NCI-H69 (cell line): ENCODE measurements at regions not wholly inside any gene's neighbourhood (a gene's known extent, or its start where the extent isn't known, plus 50 kb on each side); places are given as distances from the start of the nearest gene placed in this dataset.

Experiments used
- DNase-seq: peaks from one replicate; lab custom pipeline; 2025; lab: John Stamatoyannopoulos, UW

DNA sequence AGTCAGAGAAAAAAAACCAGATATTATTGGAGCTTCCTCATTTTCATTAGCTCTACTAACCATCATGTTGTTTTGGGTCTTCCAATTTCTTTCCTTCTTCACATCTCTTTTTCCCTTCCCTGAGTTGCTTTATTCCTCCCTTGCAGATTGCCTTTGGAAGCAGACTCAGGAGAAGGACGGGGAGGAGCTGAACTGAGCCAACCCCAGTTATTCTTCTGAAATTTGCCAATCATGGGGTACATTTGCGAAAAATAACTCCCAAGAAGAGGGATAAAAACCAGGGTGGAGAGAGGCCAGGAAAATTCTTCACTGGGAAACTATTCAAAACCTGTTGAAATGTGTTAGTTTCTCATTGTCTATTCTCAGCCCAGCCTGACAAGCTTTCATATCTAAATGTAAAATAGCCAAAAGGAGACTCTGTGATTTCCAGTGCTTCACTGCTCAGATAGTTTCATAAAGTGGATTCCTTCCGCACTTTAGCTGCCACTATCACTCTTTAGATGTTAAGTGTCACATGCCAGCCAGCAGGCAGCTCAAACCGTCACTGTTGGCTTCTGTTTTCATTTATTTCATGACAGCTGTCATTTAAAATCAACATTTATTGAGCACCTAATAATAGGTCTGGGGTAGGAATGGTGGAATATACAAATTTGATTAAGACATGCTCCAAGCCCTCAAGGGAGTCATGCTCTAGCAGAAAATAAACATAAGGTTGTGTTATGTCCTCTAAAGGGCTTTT is 204.5 kb downstream of the SREK1 start:
- DNase-seq = no peak

DNA sequence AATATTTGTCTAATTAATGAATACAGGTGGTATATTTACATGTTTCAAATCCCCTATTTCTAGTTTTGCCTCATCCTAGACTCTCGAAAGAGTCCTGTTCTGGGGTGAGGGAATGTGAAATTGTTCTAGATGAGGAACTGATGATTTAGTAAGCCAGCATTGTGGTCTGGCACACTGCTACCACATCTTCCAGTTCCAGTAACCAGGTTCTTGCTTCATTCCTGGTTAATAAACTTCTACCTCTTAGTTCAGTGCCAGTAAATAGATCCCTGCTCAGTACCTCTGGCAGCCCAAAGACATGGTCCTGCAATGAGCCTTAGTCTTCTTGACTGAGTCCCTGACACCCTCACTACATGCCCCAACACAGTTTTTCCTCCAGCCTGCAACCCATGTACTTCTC is 207.7 kb downstream of the SREK1 start:
- no peak for DNase-seq

DNA sequence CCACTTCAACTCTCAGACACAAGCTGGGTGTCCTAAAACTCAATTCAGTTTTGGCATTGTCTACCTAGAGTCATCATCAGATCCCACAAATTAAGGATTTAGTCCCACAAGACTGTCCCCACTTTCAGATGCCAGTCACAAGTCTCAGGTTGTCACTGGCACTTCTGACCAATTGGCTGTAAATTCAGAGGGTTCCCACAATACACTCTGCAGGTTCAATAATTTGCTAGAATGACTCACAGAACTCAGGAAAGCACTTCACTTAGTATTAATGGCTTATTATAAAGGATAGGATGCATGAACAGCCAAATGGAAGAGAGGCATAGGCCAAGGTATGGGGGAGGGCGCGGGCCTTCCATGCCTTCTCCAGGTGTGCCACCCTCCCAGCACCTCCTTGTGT is 209.1 kb downstream of the SREK1 start:
- no peak for DNase-seq

DNA sequence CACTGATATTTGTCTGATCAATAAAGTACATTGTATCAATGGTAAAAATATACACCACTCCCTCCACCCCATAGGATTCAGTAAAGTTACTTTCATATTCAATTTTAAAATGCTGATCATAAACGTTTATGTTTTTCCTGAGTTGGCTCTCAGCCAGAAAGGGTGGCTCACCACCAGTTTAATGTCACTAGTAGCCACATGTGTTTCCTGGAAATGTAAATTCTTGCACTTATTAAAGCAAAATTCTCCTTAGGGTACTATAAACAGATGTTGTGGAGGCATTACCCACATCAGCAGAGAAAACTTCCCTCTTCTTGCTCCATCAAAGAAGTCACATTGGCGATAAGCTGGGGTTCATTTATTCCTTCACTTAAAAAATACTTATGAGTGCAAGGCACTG is 210.3 kb downstream of the SREK1 start:
- peak; percentile 36 for DNase-seq

DNA sequence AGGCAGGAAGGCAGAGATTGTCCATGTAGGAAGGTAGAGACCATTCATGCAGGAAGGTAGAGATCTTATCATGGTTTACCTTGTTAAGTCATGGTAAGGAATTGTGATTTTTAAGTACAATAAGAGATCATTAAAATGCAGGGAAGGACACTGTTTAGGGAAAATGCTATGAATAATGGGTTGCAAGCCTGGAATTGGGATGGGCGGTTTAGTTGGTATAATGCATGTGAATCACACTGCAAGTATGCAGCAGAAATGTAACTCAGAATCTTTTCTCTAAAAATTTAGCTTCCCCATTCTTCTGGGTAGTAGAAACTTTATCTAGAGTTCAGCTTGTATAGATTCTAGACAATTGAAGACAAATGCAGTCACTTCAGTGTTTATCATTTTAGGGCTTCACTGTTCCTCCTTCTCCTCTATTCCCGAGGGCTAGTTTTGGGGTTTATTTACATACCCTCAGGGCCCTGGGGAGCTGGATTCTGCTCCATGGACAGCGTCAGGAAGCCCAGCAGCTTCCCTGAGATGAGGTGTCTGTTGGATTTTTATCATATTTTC is 212.0 kb downstream of the SREK1 start:
- DNase-seq = no peak

DNA sequence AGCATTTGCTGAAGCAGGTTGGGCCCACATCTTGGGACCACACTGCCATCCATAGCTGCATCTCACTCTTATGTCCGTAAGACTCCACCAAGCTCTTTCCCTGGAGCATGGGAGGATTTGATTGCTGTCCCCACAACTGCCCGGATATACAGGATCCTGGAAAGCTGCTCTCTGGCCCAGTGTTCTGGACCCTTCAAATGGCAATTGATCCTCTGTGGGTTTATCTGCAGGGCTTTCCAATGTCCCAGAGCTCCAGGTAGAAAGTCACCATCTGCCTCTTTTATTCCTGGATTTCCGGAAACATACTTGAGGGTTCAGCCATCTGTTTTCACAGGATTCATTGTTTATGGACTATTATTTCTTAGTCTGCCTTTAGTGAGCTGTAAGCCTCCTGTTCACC is 214.6 kb downstream of the SREK1 start:
- peak; percentile 67 for DNase-seq

DNA sequence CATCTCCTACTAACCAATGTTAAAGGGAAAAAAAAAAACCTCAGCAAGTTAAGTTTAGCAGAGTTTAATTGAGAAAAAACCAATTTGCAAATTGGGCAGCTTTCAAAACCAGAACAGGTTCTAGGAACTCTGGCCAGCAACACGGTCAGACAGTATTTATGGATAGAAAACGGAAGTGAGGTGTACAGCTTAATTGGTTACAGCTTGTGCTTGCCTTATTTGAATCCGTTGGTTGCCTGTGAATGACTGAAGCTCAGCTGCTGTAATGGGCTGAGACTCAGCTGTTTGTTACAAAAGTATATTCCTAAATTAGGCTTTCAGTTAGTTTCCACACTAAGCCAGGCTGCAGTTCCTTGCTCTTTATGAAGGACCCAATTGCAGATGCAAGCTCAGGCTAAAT is 217.0 kb downstream of the SREK1 start:
- DNase-seq = no peak

DNA sequence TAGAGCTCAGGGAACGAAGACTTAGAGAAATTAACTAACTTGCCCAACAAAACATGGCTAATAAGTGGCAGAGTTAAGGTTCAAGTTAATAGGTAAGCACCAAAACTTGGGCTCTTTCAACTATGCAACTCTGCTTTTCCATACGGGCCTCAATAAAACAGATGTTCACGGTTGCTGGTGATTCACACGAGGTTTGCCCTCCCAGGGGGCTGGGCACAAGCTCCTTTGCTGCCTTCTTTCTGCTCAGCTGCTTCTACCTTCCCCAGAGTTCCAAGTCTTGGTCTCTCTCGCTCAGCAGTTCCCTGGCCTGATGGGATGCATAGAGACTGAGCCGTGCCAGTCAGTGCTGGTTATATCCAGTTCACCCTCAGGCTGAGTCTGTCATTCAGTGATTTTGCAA is 217.9 kb downstream of the SREK1 start:
- DNase-seq = no peak

GRCh38 chr5:66362687-66363086 is 218.6 kb downstream of the SREK1 start:
- no peak for DNase-seq

DNA sequence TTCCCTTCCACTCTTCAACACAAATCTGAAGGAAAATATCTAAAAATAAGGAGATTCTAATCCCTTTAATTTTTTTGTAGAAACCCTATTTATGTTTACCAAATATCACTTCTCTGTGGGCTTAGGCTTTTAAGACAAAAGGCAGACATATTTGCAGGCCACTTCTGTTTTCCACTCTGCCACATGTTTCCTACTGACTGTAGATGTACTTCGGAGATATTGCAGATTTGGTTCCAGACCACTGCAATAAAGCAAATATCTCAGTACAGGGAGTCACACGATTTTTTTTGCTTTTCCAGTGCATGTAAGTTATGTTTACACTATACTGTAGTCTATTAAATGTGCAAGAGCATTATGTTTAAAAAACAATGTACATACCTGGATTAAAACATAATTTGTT is 219.0 kb downstream of the SREK1 start:
- DNase-seq = no peak

DNA sequence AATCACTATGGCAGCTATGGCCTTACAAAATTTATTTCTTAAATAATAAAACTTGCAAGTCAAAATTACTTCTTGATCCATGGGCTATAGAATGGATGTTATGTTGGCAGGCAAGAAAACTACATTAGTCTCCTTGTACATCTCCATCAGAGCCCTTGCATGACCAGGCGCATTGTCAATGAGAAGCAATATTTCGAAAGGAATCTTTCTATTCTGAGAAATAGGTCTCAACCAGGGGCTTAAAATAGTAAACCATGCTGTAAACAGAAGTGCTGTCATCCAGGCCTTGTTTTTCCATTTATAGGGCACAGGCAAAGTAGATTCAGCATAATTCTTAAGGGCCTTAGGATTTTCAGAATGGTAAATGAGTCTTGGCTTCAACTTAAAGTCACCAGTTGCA is 220.1 kb downstream of the SREK1 start:
- no peak for DNase-seq

DNA sequence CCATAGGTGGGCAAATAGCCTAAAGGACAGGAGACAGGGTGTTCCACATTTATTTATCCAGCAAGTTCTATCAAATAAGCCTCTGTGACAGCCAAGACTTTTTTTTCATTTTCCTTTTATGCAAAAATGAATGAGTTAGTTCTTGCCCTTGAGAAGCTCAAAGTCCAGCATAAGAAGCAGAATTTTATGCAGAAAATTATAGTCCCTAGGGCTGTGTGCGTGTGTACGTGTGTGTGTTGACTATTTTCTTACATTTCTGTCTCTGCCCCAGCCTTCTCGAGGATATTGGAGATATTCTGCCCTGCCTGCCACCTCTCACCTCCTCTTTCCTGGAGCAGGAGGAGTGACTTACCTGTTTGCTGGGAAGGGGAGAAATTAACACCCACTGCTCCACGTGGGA is 221.9 kb downstream of the SREK1 start:
- DNase-seq = no peak

GRCh38 chr5:66367814-66368541 is 223.9 kb downstream of the SREK1 start:
- DNase-seq = no peak

DNA sequence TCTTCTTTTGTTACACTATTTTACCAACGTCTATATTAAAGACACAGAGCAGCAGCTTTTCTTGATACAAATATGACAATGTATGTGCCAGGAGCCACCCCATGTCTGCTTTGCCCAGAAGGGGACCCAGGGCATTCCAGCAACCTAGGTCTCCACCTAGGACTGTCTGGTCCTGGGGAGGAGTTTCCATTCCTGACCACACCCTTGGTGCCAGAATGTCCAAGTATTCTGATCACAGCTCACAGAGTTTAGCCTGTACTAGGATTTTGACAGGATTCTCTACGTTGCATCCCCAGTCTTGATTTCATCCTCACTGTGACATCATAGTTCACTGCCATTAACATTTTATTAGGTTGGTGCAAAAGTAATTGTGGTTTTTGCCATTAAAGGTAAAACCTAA is 224.7 kb downstream of the SREK1 start:
- no peak for DNase-seq

- DNase-seq = no peak
Measured at GRCh38 chr5:66377747-66378146, 218.4 kb upstream of the MAST4 start.

DNA sequence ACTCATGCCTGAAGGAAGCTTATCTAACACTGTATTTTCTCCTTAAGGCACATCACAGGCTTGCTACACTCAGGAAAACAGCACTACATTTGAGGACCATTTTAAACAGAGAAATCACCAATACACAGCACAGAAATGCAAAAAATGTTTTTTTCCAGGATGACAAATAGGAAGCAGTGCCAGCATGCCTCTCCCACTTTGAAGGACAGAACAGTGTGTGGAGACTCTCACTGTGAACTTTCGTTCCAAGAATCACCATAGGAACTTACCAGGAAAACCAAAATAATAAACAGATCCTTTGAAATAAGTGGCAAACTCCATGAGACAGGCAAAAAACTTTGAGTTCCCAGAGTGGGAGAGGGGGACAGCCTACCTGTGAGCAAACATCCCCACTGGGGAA is 217.8 kb upstream of the MAST4 start:
- DNase-seq = no peak

DNA sequence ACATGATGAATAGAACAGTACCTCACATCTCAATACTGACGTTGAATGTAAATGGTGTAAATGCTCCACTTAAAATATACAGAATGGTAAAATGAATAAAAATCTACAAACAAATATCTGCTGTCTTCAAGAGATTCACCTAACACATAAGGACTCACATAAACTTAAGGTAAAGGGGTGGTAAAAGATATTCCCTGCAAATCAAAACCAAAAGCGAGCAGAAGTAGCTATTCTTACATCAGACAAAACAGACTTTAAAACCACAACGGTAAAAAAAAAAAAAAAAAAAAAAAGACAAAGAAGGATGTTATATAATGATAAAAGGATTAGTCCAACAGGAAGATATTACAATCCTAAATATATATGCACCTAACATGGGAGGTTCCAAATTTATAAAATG is 214.0 kb upstream of the MAST4 start:
- DNase-seq = no peak

DNA sequence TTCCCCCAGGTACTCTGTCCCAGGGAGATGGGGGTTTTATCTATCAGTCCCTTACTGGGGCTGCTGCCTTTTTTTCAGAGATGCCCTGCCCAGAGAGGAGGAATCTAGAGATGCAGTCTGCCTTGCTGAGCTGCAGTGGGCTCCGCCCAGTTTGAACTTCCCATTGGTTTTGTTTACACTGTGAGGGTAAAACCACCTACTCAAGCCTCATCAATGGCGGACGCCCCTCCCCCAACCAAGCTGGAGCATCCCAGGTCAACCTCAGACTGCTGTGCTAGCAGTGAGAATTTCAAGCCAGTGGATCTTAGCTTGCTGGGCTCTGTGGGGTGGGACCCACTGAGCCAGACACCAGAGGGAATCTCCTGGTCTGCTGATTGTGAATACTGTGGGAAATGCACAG is 191.0 kb upstream of the MAST4 start:
- DNase-seq = peak; percentile 48

- peak; percentile 99 for DNase-seq
Measured at GRCh38 chr5:66406761-66407336, 189.3 kb upstream of the MAST4 start.

DNA sequence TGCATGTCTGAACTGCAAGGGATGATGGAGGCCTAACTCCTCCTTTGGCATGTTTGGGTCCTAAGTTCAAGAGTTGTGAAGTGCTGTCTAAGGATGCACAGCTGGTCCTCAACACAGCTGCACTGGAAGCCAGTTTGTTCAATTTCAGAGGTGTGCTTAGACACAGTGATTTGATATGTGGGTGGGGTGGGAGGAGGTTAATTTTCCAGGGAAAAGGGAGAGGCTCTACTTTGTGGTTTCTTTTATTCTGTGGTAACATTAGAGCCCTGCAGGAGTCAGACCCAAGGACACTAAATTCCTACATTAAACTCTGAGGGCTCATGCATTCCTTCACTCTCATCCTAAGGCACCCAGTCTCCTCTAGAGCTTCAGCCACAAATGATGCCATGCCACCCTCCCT is 188.4 kb upstream of the MAST4 start:
- peak; percentile 51 for DNase-seq

DNA sequence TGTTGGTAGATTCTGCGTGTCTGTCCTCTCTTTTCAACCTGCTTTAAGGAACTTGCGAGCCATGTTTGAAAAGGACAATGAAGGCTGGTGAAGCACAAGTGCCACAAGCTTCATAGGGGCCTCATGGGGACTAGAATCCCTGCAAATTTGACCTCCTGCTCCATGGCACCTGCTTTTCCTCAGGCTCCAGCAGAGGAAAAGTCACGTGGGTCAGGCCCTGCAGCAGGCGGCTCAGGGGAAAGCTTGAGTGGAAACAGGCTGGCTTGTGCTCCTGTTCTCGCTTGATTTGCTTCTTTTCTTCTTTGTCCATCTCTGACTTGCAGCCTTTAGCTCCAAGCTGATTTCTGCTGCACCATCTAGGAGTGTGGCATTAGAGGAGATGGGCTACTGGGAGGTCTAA is 187.6 kb upstream of the MAST4 start:
- no peak for DNase-seq

DNA sequence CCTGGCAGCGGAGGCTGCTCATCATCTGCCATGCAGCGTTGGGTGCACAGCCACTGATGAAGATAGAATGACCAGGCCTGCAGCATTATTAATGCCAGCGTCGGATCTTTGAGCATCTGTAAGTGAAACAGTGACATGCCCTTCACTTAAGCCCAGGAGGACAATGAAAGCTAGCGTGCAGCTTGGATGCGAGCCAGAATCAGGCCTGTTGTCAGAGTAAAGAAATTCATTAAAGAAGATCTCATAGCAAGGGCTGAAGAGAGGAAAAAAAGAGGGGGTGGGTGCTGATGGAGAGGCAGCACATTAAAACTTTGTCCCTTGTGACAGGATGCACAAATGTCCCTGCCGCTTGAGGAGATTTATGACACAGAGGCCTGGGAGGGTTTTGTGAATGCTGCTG is 186.1 kb upstream of the MAST4 start:
- DNase-seq = peak; percentile 94

GRCh38 chr5:66411701-66412100 is 184.5 kb upstream of the MAST4 start:
- DNase-seq = no peak
